HG03108 (cell line): ENCODE measurements at regions not wholly inside any gene's neighbourhood (a gene's known extent, or its start where the extent isn't known, plus 50 kb on each side); places are given as distances from the start of the nearest gene placed in this dataset.

ENCODE experiments used
- ATAC-seq: cut with Tn5 transposase; IDR thresholded peaks from one replicate; pipeline ENCODE4 v1.9.1; 2021; ENCODE audit warnings: moderate library complexity; ENCODE audit not compliant: unreplicated experiment

DNA sequence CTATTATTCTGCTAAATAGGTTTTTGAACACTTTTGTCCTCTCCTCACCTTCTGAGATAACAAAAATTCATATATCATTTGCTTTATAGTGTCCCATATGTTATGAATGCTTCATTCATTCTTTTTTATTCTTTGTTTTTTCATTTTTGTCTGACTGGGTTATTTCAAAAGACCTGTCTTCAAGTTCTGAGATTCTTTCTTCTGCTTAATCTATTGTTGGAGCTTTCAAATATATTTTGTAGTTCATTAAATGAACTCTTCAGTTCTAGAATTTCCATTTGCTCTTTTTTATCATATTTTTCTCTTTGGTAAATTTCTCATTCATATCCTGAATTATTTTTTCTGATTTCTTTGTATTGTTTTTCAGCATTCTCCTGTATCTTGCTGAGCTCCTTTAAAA, 53.1 kb upstream of the SCIN start:
- no peak for ATAC-seq

DNA sequence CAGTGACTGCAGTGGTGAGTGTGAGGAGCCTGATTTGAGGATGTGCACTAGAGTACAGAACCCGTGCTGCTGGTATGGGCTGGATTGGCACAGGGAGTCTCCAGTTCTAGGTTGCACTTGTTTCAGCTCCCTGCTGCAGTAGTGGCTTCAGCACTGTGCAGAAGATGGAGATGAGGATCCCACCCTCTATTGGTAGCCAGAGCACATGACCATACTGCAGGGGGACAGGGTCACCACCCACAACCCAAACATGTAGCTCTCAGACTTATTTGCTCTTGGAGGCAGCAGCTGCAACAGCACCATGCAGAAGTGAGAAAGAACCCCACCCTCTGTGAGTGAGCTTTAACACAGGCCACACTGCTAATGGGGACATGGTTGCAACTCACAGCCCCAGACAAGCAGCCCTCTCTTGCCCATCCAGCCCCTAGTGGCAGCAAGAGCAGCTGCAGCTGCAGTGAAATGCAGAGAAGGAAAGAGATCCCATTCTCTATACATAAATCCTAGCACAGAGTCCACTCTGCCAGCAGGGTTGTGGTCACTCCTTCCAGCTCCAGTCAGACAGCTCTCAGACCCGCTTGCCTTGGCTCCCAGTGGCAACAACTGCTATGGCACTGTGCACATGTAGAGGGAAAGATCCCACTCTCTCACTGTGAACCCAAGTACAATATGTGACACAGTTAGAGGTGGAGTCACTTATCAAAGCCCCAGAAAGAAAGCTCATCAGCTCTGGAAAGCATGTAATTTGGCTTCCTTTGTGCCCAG, 51.4 kb upstream of the SCIN start:
- ATAC-seq, result peak; percentile 66

DNA sequence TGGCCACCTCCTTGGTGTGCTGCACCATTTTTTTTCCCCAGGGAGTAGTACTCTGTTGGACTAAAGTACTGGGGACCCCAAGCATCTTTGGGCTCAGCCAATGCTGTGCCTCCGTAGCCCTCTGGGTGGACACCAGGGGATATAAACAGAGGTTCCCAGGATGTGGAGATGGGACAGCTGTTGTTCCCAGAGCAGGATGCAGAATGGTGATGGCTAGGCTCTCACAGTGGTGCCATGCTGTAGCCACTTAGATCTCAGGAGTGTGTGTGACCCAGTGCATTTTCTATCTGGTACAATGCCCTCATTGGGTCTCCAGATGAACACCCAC, 50.9 kb upstream of the SCIN start:
- ATAC-seq, result no peak
